T-cell (primary cell): ENCODE measurements at regions not wholly inside any gene's neighbourhood (a gene's known extent, or its start where the extent isn't known, plus 50 kb on each side); places are given as distances from the start of the nearest gene placed in this dataset.
"Not testable (repeated sequence)": the region's sequence is repeated elsewhere in the genome, so short reads cannot be mapped to it uniquely, and the experiment has no call there.

ENCODE experiments used
- ATAC-seq, 4 experiments: fragments of 200-7000 bp in 3 of 4; fragments of 150-1000 bp in 1 of 4; cut with Tn5 transposase; replicated peaks in 1 of 4; 1 replicate in 3 of 4; 2 replicates in 1 of 4; pipeline ENCODE4 v1.10.0; 2021; ENCODE audit warnings: moderate library complexity in 3 of 4, mild to moderate bottlenecking in 2 of 4, moderate number of reproducible peaks in 1 of 4
- CTCF ChIA-PET, 2 donors: fragments of 300-600 bp; sonication (Branson Sonifier 250); formaldehyde crosslinking; loops; one replicate each; lab custom pipeline; 2022; ENCODE audit warnings: antibody characterized with exemption in 2 of 2; lab: Charles Lee
- POLR2A ChIA-PET, 2 donors: fragments of 300-600 bp; sonication (Branson Sonifier 250); formaldehyde crosslinking; loops; one replicate each; lab custom pipeline; 2022; ENCODE audit warnings: antibody characterized with exemption in 2 of 2; lab: Charles Lee
- DNase-seq, 35 experiments: peaks; one replicate each; pipeline versions ENCODE4 v3.0.0 to v3.0.0-alpha.2; 2013 to 2023
- H3K27ac ChIP-seq: one replicate; pipeline ENCODE4 v1.5.1; 2013; ENCODE audit warnings: low read length
- H3K27me3 ChIP-seq, 2 experiments: replicated peaks in 1 of 2; 1 replicate in 1 of 2; 2 replicates in 1 of 2; pipeline versions ENCODE4 v1.6.1 to v1.7.0; 2013; ENCODE audit warnings: low read length in 1 of 2, mixed read lengths in 1 of 2; ENCODE audit not compliant: control insufficient read depth in 2 of 2, insufficient read depth in 2 of 2; ENCODE audit errors: extremely low read depth in 1 of 2
- H3K36me3 ChIP-seq, 2 donors: 1 replicate in 1 of 2; 2 replicates in 1 of 2; pipeline versions ENCODE4 v1.6.1 to v1.7.0; 2013; ENCODE audit warnings: low read length in 1 of 2; ENCODE audit not compliant: control insufficient read depth in 2 of 2, insufficient read depth in 1 of 2; ENCODE audit errors: extremely low read depth in 1 of 2
- H3K4me1 ChIP-seq, 2 experiments: 1 replicate in 1 of 2; 2 replicates in 1 of 2; pipeline versions ENCODE4 v1.6.1 to v1.7.0; 2013; ENCODE audit warnings: low read length in 2 of 2, mixed read lengths in 1 of 2; ENCODE audit not compliant: insufficient read depth in 2 of 2, control insufficient read depth in 1 of 2; ENCODE audit errors: extremely low read depth in 1 of 2
- H3K4me3 ChIP-seq, 2 donors: 1 replicate in 1 of 2; 2 replicates in 1 of 2; pipeline versions ENCODE4 v1.5.1 to v1.7.0; 2013; ENCODE audit warnings: mild to moderate bottlenecking in 2 of 2, low read length in 1 of 2, moderate library complexity in 1 of 2; ENCODE audit not compliant: control insufficient read depth in 1 of 2; ENCODE audit errors: extremely low read depth in 1 of 2
- H3K9me3 ChIP-seq: 2 replicates; pipeline ENCODE4 v1.7.0; 2013
- H3K27ac Mint-ChIP-seq, 2 donors: one replicate each; pipeline ENCODE4 v1.8.0; 2020 to 2021; ENCODE audit warnings: mild to moderate bottlenecking in 2 of 2, mixed read lengths in 2 of 2
- H3K27me3 Mint-ChIP-seq, 2 donors: one replicate each; pipeline ENCODE4 v1.8.0; 2021 to 2022; ENCODE audit warnings: mixed read lengths in 2 of 2
- H3K36me3 Mint-ChIP-seq: one replicate; pipeline ENCODE4 v1.8.0; 2021; ENCODE audit warnings: mixed read lengths
- H3K4me1 Mint-ChIP-seq, 3 donors: one replicate each; pipeline ENCODE4 v1.8.0; 2020 to 2022; ENCODE audit warnings: mixed read lengths in 3 of 3, mild to moderate bottlenecking in 1 of 3
- H3K4me3 Mint-ChIP-seq, 3 donors: one replicate each; pipeline ENCODE4 v1.8.0; 2020 to 2022; ENCODE audit warnings: mild to moderate bottlenecking in 3 of 3, mixed read lengths in 3 of 3, moderate library complexity in 3 of 3
- H3K9me3 Mint-ChIP-seq, 3 donors: one replicate each; pipeline ENCODE4 v1.8.0; 2020 to 2022; ENCODE audit warnings: mixed read lengths in 3 of 3
- WGBS: methylation state at CpG from one replicate; pipeline ENCODE4 v1.1.5; 2013; ENCODE audit warnings: missing lambda C conversion rate; ENCODE audit not compliant: insufficient coverage; 5-methylcytosine and 5-hydroxymethylcytosine counted together

- Histone ChIP-seq H3K9me3 (no peaks in the 10 kb centered on the region), H3K4me1 (no peaks in the 10 kb centered on the region), H3K4me3 (no peak overlapping the region), H3K27me3 (no peaks in the 10 kb centered on the region), H3K36me3 (no peaks in the 10 kb centered on the region), H3K27ac (no peak overlapping the region)
- Mint-ChIP-seq H3K27ac (no peak overlapping the region), H3K4me3 (no peak overlapping the region), H3K36me3 (no peaks in the 10 kb centered on the region), H3K9me3 (peaks cover 0 to 5% (median 2%) of the 10 kb centered on the region in 3 donors), H3K4me1 (no peaks in the 10 kb centered on the region), H3K27me3 (peaks cover 0 to 5% of the 10 kb centered on the region in 2 donors)
- DNase-seq (no peak), ATAC-seq (no peak)
- ChIA-PET CTCF (no interaction called here), POLR2A (no interaction called here)
- WGBS = no CpG with 5 or more reads among the region's 1 CpG
Observed at GRCh38 chrX:46144566-46144965, 400.7 kb downstream of the ZNF674 start.

GRCh38 chrX:46140272-46140671 is 404.9 kb downstream of the ZNF674 start:
- Mint-ChIP-seq H3K27ac (no peak overlapping the region), H3K36me3 (no peaks in the 10 kb centered on the region), H3K9me3 (peaks cover 0 to 5% (median 2%) of the 10 kb centered on the region in 3 donors), H3K4me3 (no peak overlapping the region), H3K27me3 (peaks cover 0 to 14% of the 10 kb centered on the region in 2 donors), H3K4me1 (no peaks in the 10 kb centered on the region)
- Histone ChIP-seq H3K4me1 (no peaks in the 10 kb centered on the region), H3K27ac (no peak overlapping the region), H3K4me3 (no peak overlapping the region), H3K9me3 (no peaks in the 10 kb centered on the region), H3K36me3 (no peaks in the 10 kb centered on the region), H3K27me3 (no peaks in the 10 kb centered on the region)
- POLR2A ChIA-PET = no interaction called here
- CTCF ChIA-PET = no interaction called here
- 14% methylated on average over 1 of the region's 2 CpGs for WGBS
- DNase-seq (no peak), ATAC-seq (no peak)

- peaks cover 0 to 3% (median 0%) of the 10 kb centered on the region in 3 donors for H3K9me3 Mint-ChIP-seq
- ATAC-seq (no peak), DNase-seq (no peak)
- H3K4me1 ChIP-seq = no peaks in the 10 kb centered on the region
- H3K27me3 ChIP-seq = no peaks in the 10 kb centered on the region
- no peak overlapping the region for H3K4me3 Mint-ChIP-seq
- H3K27ac ChIP-seq = no peak overlapping the region
- no peaks in the 10 kb centered on the region for H3K4me1 Mint-ChIP-seq
- H3K27me3 Mint-ChIP-seq = peaks cover 0 to 30% of the 10 kb centered on the region in 2 donors
- no peak overlapping the region for H3K27ac Mint-ChIP-seq
- no peaks in the 10 kb centered on the region for H3K36me3 ChIP-seq
- CTCF ChIA-PET = no interaction called here
- WGBS = no CpG with 5 or more reads among the region's 6 CpGs
- H3K9me3 ChIP-seq = no peaks in the 10 kb centered on the region
- POLR2A ChIA-PET = interaction anchor here in 1 of 2 donors (0.6 kb wide), 1 partner anchor 53 kb away, joined by 3 read pairs; no protein-coding TSS in a partner anchor
- H3K36me3 Mint-ChIP-seq = no peaks in the 10 kb centered on the region
- no peak overlapping the region for H3K4me3 ChIP-seq
Observed at GRCh38 chrX:46130247-46130646, 415.0 kb downstream of the ZNF674 start.

- ATAC-seq (no peak), DNase-seq (no peak)
- H3K27ac Mint-ChIP-seq = no peak overlapping the region
- peaks cover 0 to 17% of the 10 kb centered on the region in 2 donors for H3K27me3 Mint-ChIP-seq
- POLR2A ChIA-PET = interaction anchor here in 1 of 2 donors (0.6 kb wide), 1 partner anchor 552 kb away, joined by 3 read pairs; no protein-coding TSS in a partner anchor
- H3K4me3 Mint-ChIP-seq = no peak overlapping the region
- no peak overlapping the region for H3K4me3 ChIP-seq
- no peaks in the 10 kb centered on the region for H3K36me3 ChIP-seq
- H3K36me3 Mint-ChIP-seq = no peaks in the 10 kb centered on the region
- no peaks in the 10 kb centered on the region for H3K9me3 Mint-ChIP-seq
- no peaks in the 10 kb centered on the region for H3K27me3 ChIP-seq
- no peak overlapping the region for H3K27ac ChIP-seq
- peaks cover 0 to 5% (median 0%) of the 10 kb centered on the region in 3 donors for H3K4me1 Mint-ChIP-seq
- H3K9me3 ChIP-seq = no peaks in the 10 kb centered on the region
- CTCF ChIA-PET = no interaction called here
- no peaks in the 10 kb centered on the region for H3K4me1 ChIP-seq
- WGBS = no CpG with 5 or more reads among the region's 1 CpG
Observed at GRCh38 chrX:46125111-46125510, 420.1 kb downstream of the ZNF674 start.

GRCh38 chrX:46117234-46117633 is 428.0 kb downstream of the ZNF674 start:
- 50% methylated on average over 1 of the region's 2 CpGs for WGBS
- Histone ChIP-seq H3K27ac (no peak overlapping the region), H3K9me3 (no peaks in the 10 kb centered on the region), H3K4me1 (no peaks in the 10 kb centered on the region), H3K36me3 (no peaks in the 10 kb centered on the region), H3K4me3 (no peak overlapping the region), H3K27me3 (no peaks in the 10 kb centered on the region)
- peaks cover 0 to 16% of the 10 kb centered on the region in 2 donors for H3K27me3 Mint-ChIP-seq
- no peaks in the 10 kb centered on the region for H3K36me3 Mint-ChIP-seq
- no peaks in the 10 kb centered on the region for H3K9me3 Mint-ChIP-seq
- DNase-seq = no peak
- ATAC-seq = no peak
- POLR2A ChIA-PET = no interaction called here
- H3K4me3 Mint-ChIP-seq = no peak overlapping the region
- H3K27ac Mint-ChIP-seq = no peak overlapping the region
- no peaks in the 10 kb centered on the region for H3K4me1 Mint-ChIP-seq
- CTCF ChIA-PET = no interaction called here

GRCh38 chrX:46087310-46087709 is 457.9 kb downstream of the ZNF674 start:
- H3K9me3 ChIP-seq, DNase-seq, CTCF ChIA-PET, POLR2A ChIA-PET, H3K27ac ChIP-seq, ATAC-seq, H3K4me3 Mint-ChIP-seq, H3K27ac Mint-ChIP-seq, H3K4me1 Mint-ChIP-seq, H3K36me3 Mint-ChIP-seq, H3K27me3 ChIP-seq, H3K4me1 ChIP-seq, H3K36me3 ChIP-seq, H3K4me3 ChIP-seq, H3K9me3 Mint-ChIP-seq: not testable (repeated sequence)
- 60% methylated on average over 1 of the region's 6 CpGs for WGBS
- H3K27me3 Mint-ChIP-seq = peaks cover 2 to 15% of the 10 kb centered on the region in 2 donors

GRCh38 chrX:46080121-46080520 is 465.1 kb downstream of the ZNF674 start:
- H3K9me3 ChIP-seq, H3K4me1 Mint-ChIP-seq, ATAC-seq, DNase-seq, H3K27me3 ChIP-seq, H3K4me1 ChIP-seq, H3K4me3 ChIP-seq, H3K36me3 Mint-ChIP-seq, POLR2A ChIA-PET, H3K36me3 ChIP-seq, H3K27ac ChIP-seq, H3K9me3 Mint-ChIP-seq, H3K27ac Mint-ChIP-seq, H3K4me3 Mint-ChIP-seq: not testable (repeated sequence)
- CTCF ChIA-PET = interaction anchor here in 1 of 2 donors (0.8 kb wide), 1 partner anchor 479 kb away, joined by 3 read pairs; no protein-coding TSS in a partner anchor
- 50% methylated on average over 1 of the region's 5 CpGs for WGBS
- H3K27me3 Mint-ChIP-seq = peaks cover 0 to 34% of the 10 kb centered on the region in 2 donors
